ENCODE measurements at regions not wholly inside any gene's neighbourhood (a gene's known extent, or its start where the extent isn't known, plus 50 kb on each side); places are given as distances from the start of the nearest gene placed in this dataset.

DNA sequence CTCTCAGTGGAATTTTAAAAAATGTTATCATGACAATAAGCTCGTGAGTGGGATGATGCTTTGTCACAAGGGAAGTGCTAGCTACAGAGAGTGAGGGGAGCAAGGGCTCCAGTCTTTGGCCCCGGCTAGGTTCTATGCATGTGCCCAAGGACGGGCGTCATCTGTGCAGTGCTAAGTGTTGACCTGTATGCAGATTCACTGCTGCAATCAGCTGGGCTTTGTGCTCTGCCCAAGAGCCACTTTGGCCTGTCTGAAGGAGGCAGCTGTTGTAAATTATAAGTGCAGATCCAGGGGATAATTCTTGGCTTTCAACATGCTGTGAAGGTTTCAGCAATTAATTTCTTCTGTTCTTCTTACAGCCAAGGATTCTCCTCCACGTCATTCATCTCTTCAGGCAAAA, 268.6 kb downstream of the PSAT1 start:
- TF ChIP-seq, protein P1, sequence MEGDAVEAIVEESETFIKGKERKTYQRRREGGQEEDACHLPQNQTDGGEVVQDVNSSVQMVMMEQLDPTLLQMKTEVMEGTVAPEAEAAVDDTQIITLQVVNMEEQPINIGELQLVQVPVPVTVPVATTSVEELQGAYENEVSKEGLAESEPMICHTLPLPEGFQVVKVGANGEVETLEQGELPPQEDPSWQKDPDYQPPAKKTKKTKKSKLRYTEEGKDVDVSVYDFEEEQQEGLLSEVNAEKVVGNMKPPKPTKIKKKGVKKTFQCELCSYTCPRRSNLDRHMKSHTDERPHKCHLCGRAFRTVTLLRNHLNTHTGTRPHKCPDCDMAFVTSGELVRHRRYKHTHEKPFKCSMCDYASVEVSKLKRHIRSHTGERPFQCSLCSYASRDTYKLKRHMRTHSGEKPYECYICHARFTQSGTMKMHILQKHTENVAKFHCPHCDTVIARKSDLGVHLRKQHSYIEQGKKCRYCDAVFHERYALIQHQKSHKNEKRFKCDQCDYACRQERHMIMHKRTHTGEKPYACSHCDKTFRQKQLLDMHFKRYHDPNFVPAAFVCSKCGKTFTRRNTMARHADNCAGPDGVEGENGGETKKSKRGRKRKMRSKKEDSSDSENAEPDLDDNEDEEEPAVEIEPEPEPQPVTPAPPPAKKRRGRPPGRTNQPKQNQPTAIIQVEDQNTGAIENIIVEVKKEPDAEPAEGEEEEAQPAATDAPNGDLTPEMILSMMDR (IDR thresholded peaks at IDR 0.05), result no peak
- TF ChIP-seq POLR2A (IDR thresholded peaks at IDR 0.05) (no peak), EP300 (IDR thresholded peaks at IDR 0.05) (no peak)

Measured in ovary (tissue), 3 donors.